ENCODE measurements at regions not wholly inside any gene's neighbourhood (a gene's known extent, or its start where the extent isn't known, plus 50 kb on each side); places are given as distances from the start of the nearest gene placed in this dataset.

DNA sequence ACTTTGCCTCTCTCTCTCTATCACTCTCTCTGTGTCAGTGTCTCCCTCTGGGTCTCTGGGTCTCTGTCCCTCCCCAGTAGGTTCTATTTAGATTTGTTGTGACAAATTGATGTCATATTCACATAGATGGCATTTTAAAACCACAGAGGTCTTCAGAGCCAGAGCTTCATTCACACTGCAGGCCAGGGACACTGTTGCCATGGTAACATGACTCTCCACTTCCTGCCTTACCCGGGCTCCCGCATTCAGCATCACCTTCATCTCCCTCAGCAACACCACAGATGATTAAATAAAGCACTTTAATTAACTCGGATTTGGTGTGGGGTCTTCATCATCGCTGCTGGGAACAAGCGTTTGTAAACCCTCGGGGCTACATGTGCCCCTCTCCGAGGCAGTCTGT lies 132.6 kb downstream of the ETS2 start:
- DNase-seq (ENCODE audit: low read depth in 1 of 2, low spot score in 1 of 2): no peak
- TF ChIP-seq JUND (IDR thresholded peaks at IDR 0.05; ENCODE audit: low read depth): no peak
- in situ Hi-C loops (cut with HindIII; ENCODE audit: low pct_unique_long_range_greater_than_20kb, low sequenced_read_pairs): no loop called here

DNA sequence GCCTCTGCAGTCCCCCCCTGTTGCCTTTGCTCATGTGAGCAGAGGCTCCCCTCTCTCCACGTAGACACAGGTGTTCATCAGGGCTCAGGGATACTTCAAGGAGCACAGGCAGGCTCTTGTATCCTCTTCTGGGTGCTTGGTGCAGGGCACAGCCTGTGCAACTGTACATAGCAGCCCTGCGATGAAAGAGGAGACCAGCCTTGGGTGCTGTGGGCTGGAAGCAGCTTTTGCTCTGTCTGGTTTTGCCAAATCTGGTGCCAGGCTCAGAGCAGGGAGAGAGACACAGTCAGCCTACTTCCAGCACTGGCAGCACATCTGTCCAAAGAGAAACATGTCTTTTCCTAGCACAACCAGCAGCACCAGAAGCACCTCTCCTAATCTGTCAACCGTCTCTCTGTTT lies 132.1 kb downstream of the ETS2 start:
- no peak for TF ChIP-seq JUND (IDR thresholded peaks at IDR 0.05; ENCODE audit: low read depth)
- in situ Hi-C loops (cut with HindIII; ENCODE audit: low pct_unique_long_range_greater_than_20kb, low sequenced_read_pairs): no loop called here
- DNase-seq (ENCODE audit: low read depth in 1 of 2, low spot score in 1 of 2): no peak

DNA sequence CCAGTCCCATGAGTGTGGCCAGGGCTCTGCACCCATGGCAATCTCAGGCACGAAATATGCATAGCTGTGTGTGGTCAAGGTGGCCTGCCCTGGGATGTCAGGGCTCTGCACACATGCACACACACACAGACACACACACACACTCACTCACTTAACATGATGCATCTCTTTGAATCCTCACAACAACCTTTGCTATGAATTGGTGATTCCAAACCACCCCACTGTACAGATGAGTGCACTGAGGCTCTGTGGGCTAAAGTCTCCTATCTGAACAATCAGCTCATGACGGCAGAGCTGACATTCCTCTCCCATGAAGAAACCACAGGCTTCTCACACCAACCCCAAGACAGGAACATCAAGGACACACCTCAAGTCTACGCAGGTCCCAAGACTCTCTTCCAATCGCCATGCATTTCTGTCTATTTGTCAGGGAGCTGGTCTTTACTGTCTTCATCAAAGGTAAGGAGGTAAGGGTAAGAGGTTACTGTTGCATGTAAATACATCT lies 131.6 kb downstream of the ETS2 start:
- DNase-seq (ENCODE audit: low read depth in 1 of 2, low spot score in 1 of 2): no peak
- TF ChIP-seq JUND (IDR thresholded peaks at IDR 0.05; ENCODE audit: low read depth): no peak
- in situ Hi-C loops (cut with HindIII; ENCODE audit: low pct_unique_long_range_greater_than_20kb, low sequenced_read_pairs): no loop called here

DNA sequence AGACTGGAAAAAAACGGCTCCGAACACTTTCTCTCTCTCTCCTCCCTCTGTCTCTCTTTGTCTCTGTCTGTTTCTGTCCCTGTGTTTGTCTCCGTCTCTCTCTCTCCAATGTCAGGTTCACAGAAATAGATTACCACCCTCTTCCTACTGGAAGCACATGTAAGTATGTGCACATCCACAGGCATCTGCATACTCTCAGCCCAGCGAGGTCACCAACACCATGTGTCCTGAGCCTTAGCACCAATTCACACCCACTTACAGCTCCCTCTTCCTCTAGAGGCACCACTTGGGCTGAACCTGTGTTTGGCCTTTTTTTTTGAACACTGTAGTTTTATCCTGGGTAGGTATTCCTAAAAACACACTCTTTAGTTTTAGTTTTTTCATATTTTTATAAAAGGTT lies 130.5 kb downstream of the ETS2 start:
- no peak for TF ChIP-seq JUND (IDR thresholded peaks at IDR 0.05; ENCODE audit: low read depth)
- in situ Hi-C loops (cut with HindIII; ENCODE audit: low pct_unique_long_range_greater_than_20kb, low sequenced_read_pairs): no loop called here
- DNase-seq (ENCODE audit: low read depth in 1 of 2, low spot score in 1 of 2): no peak

GRCh38 chr21:38933731-38934130 lies 128.0 kb downstream of the ETS2 start:
- DNase-seq (ENCODE audit: low read depth in 1 of 2, low spot score in 1 of 2): no peak
- no peak for TF ChIP-seq JUND (IDR thresholded peaks at IDR 0.05; ENCODE audit: low read depth)
- in situ Hi-C loops (cut with HindIII; ENCODE audit: low pct_unique_long_range_greater_than_20kb, low sequenced_read_pairs): no loop called here

DNA sequence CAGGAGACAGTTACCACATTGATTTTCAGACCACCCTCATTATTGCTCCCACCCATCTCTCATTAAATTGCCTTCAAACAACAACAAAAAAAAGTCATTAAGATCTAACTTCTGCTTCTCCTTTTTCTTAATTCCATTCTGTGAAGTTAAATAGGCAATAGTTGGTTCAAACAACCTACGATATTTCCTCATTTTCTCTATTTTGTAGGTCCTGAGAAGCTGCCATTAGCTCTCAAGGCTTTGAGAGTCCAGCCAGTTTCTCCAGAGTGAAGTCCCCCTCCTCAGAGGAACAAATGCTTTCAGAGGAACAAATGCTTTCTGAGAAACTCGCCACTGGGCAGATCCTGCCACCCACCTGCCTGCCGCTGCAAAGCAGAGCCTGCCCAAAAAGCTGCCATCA lies 125.6 kb downstream of the ETS2 start:
- TF ChIP-seq JUND (IDR thresholded peaks at IDR 0.05; ENCODE audit: low read depth): no peak
- DNase-seq (ENCODE audit: low read depth in 1 of 2, low spot score in 1 of 2): no peak
- in situ Hi-C loops (cut with HindIII; ENCODE audit: low pct_unique_long_range_greater_than_20kb, low sequenced_read_pairs): no loop called here

DNA sequence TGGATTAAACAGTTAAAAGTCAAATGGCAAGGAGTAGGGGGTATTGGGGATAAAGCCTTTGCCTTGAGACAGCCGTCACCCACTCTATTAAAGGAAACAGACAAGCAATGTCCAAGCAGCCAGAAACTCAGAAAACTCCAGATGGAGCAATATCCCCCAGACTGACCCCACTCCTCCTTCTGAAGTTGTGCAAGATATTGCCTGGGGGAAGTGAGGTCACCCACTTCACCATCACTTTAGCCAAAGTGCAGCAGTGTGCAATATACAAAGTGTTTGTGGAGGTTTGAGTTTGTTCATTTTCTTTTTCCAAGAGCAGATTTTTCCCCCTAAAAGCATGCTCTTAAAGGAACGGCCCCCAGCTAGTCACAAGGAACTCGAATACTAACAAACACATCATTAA lies 125.1 kb downstream of the ETS2 start:
- TF ChIP-seq JUND (IDR thresholded peaks at IDR 0.05; ENCODE audit: low read depth): no peak
- no peak for DNase-seq (ENCODE audit: low read depth in 1 of 2, low spot score in 1 of 2)
- in situ Hi-C loops (cut with HindIII; ENCODE audit: low pct_unique_long_range_greater_than_20kb, low sequenced_read_pairs): no loop called here

DNA sequence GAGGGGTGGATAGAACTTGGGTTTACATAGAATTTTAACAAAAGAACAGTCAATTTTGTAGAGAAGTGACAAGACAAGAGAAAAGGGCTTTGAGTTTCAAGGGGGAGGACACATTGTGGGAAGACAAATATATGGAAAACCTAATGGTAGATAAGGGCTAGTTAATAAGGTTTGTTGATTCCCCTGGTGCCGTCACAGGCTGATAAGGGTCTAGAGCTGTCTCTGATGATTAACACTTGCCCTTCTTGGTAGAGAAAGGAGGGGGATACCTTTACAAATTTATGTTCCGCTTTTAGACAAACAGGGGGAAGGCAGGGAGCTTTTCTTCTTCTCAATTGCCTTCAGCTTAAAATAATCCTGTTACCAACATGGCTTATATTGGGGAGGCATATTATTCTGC lies 124.3 kb downstream of the ETS2 start:
- no peak for DNase-seq (ENCODE audit: low read depth in 1 of 2, low spot score in 1 of 2)
- in situ Hi-C loops (cut with HindIII; ENCODE audit: low pct_unique_long_range_greater_than_20kb, low sequenced_read_pairs): no loop called here
- no peak for TF ChIP-seq JUND (IDR thresholded peaks at IDR 0.05; ENCODE audit: low read depth)

GRCh38 chr21:38929652-38930051 lies 123.9 kb downstream of the ETS2 start:
- DNase-seq (ENCODE audit: low read depth in 1 of 2, low spot score in 1 of 2): no peak
- TF ChIP-seq JUND (IDR thresholded peaks at IDR 0.05; ENCODE audit: low read depth): no peak
- in situ Hi-C loops (cut with HindIII; ENCODE audit: low pct_unique_long_range_greater_than_20kb, low sequenced_read_pairs): no loop called here

DNA sequence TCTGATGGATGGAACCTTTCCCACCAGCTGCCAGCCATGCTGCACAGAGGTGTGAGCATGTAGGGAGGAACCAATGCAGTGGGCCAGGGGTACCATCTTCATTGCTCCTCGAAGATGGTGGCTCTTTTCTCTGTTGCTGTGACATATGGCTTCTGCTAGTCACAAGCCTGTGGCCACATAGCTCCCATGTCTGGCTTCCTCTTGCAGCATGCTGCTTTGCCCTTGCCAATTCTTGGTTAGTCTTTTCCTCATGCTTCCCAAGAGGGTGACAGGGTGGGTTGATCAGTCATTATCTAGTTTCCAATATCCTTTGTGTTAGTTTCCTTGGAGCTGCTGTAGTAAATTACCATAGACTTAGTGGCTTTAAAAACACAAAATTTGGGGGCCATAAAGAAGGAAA lies 123.4 kb downstream of the ETS2 start:
- TF ChIP-seq JUND (IDR thresholded peaks at IDR 0.05; ENCODE audit: low read depth): no peak
- DNase-seq (ENCODE audit: low read depth in 1 of 2, low spot score in 1 of 2): no peak

DNA sequence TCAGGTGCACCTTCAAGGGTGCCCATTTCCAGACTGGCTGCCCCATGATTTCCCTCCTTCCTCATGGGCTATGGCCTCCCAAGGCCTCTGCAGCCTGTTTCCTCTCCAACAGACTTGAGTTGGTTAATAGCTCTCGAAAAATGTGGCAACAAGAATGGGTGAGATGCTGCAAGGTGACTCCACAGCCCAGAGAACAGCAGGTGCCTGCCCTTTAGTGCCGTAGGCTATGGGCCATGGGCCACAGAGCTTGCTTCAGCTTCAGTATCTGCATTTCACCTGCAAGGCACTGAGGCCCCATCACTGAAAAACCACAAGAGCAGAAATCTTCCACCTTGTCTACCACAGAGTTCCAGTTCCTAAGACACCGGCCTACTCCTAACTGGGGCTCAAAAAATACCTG lies 122.0 kb downstream of the ETS2 start:
- no peak for DNase-seq (ENCODE audit: low read depth in 1 of 2, low spot score in 1 of 2)
- in situ Hi-C loops (cut with HindIII; ENCODE audit: low pct_unique_long_range_greater_than_20kb, low sequenced_read_pairs): no loop called here
- no peak for TF ChIP-seq JUND (IDR thresholded peaks at IDR 0.05; ENCODE audit: low read depth)

More for the DNA sequence above, 123.4 kb downstream of the ETS2 start:
- in situ Hi-C loops (cut with HindIII; ENCODE audit: low pct_unique_long_range_greater_than_20kb, low sequenced_read_pairs): no loop called here

DNA sequence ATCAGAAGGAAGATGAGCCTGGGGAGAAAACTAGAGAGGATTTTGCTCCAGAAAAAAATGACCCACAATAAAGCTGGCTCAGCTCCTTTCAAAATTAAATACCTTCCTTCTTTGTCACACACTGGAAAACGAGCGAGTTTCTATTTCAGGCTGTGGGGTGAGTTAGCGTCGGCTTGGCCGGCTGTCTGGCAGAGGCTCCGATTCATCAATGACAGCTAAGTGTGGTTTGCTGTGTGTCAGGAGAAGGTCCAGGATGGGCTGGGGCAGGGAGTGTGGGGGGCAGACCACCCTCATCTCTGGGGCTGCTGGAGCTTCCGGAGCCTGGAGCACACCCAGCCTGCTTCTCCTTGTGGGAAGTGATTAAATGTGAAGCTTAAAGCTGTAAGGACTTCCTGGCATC lies 120.2 kb downstream of the ETS2 start:
- no peak for TF ChIP-seq JUND (IDR thresholded peaks at IDR 0.05; ENCODE audit: low read depth)
- DNase-seq (ENCODE audit: low read depth in 1 of 2, low spot score in 1 of 2): no peak
- in situ Hi-C loops (cut with HindIII; ENCODE audit: low pct_unique_long_range_greater_than_20kb, low sequenced_read_pairs): no loop called here

DNA sequence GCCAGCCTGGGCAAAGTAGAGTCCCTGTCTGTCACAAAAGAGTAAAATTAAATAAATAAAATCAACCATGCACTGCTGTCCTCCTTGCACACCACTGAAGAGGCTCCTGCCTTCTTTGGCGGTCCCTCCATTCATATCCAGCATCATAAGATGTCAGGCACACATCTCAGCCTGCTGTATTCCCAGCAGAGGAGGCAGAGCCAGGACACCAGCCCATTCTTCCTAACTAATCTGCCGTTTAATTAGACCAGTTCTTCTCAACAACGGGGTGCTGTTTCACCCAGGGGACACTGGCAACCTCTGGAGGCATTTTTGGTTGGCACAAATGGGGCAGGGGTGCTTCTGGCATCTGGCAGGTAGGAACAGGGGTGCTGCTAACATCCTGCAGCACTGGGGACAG lies 119.7 kb downstream of the ETS2 start:
- in situ Hi-C loops (cut with HindIII; ENCODE audit: low pct_unique_long_range_greater_than_20kb, low sequenced_read_pairs): no loop called here
- DNase-seq (ENCODE audit: low read depth in 1 of 2, low spot score in 1 of 2): no peak
- TF ChIP-seq JUND (IDR thresholded peaks at IDR 0.05; ENCODE audit: low read depth): no peak

- in situ Hi-C loops (cut with HindIII; ENCODE audit: low pct_unique_long_range_greater_than_20kb, low sequenced_read_pairs): no loop called here
- no peak for DNase-seq (ENCODE audit: low read depth in 1 of 2, low spot score in 1 of 2)
- no peak for TF ChIP-seq JUND (IDR thresholded peaks at IDR 0.05; ENCODE audit: low read depth)
These were observed 119.2 kb downstream of the ETS2 start for GRCh38 chr21:38924954-38925353.
